ENCODE measurements at regions not wholly inside any gene's neighbourhood (a gene's known extent, or its start where the extent isn't known, plus 50 kb on each side); places are given as distances from the start of the nearest gene placed in this dataset.

DNA sequence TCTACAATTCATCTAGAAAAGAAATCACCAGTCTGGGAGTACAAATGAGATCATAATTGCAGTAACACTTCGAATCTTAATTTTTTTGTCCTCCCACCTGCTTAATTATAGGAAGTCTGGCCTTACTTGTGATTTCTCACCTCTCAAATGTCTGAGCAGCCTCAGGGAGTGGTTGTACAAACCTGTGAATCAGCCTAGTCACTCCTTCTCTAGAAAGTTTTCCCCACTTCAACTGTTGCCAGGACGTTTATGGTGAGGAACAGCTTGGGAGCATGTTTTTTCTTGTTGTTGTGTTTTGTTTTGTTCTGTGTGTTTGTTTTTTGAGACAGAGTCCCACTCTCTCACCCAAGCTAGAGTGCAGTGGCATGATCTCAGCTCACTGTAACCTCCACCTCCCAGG, 50.3 kb upstream of the CLDN10 start (continued):
- no peak for TF ChIP-seq SP2 (IDR thresholded peaks at IDR 0.05; ENCODE audit: low read length)
- no peak for TF ChIP-seq CREB1 (IDR thresholded peaks at IDR 0.05)
- no peak for TF ChIP-seq GTF2F1 (IDR thresholded peaks at IDR 0.05; ENCODE audit: borderline replicate concordance, low read depth, low read length)
- TF ChIP-seq BCL11A (IDR thresholded peaks at IDR 0.05; ENCODE audit: low read depth in 2 of 2, low read length in 2 of 2): no peak

Measured in H1 (cell line).